ENCODE measurements at regions not wholly inside any gene's neighbourhood (a gene's known extent, or its start where the extent isn't known, plus 50 kb on each side); places are given as distances from the start of the nearest gene placed in this dataset.

DNA sequence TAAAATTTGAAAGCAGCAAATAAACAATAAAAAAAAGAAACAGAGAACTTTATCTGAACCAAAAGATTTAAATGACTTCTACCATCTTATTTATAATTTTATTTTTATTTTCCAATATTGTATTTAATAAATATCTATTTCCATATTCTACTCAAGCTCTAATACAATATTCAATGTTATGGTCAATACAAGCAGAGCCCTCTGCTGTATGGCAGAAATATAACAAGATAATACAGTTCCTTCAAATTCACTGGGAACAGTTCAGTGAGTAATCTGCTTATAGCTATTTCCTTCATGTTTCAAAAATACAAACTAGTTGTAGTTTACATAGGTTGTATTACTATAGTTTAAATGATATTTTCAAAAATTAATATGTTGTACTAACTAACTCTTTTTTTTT lies 332.7 kb downstream of the PRDM9 start:
- no peaks in the 10 kb centered on the region for H3K27me3 ChIP-seq (ENCODE audit: control insufficient read depth, insufficient read depth, low read length)
- TF ChIP-seq, protein P1, sequence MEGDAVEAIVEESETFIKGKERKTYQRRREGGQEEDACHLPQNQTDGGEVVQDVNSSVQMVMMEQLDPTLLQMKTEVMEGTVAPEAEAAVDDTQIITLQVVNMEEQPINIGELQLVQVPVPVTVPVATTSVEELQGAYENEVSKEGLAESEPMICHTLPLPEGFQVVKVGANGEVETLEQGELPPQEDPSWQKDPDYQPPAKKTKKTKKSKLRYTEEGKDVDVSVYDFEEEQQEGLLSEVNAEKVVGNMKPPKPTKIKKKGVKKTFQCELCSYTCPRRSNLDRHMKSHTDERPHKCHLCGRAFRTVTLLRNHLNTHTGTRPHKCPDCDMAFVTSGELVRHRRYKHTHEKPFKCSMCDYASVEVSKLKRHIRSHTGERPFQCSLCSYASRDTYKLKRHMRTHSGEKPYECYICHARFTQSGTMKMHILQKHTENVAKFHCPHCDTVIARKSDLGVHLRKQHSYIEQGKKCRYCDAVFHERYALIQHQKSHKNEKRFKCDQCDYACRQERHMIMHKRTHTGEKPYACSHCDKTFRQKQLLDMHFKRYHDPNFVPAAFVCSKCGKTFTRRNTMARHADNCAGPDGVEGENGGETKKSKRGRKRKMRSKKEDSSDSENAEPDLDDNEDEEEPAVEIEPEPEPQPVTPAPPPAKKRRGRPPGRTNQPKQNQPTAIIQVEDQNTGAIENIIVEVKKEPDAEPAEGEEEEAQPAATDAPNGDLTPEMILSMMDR (IDR thresholded peaks at IDR 0.05; ENCODE audit: insufficient read depth, low read depth, low read length): no peak
- DNase-seq (ENCODE audit: low read depth): no peak
- ChIA-PET POLR2A (no interaction called here), CTCF (no interaction called here)
- no peaks in the 10 kb centered on the region for H3K36me3 ChIP-seq (ENCODE audit: control insufficient read depth, insufficient read depth, low read length)
- no peak overlapping the region for H3K4me3 ChIP-seq (ENCODE audit: low read depth, low read length)

DNA sequence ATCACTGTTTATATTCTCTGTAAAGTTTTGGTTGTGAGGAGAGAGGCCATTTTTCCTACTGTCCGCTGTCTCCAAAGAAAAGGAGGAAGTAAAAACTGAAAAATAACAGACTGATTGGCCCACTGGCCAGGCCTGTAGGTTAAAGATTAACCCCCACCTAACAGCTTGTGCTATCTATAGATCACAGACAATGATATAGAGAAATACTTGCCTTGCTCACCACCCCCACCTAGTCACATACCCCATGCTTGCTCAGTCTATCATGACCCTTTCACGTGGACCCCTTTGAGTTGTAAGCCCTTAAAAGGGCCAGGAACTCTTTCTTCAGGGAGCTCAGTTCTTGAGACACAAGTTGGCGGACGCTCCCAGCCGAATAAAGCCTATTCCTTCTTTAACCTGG lies 357.4 kb downstream of the PRDM9 start:
- H3K4me3 ChIP-seq (ENCODE audit: low read depth, low read length): no peak overlapping the region
- TF ChIP-seq, protein P1 (IDR thresholded peaks at IDR 0.05; ENCODE audit: insufficient read depth, low read depth, low read length): no peak
- no peaks in the 10 kb centered on the region for H3K36me3 ChIP-seq (ENCODE audit: control insufficient read depth, insufficient read depth, low read length)
- CTCF ChIA-PET: interaction anchor here (0.6 to 1.6 kb wide), 2 partner anchors 32 to 162 kb away, joined by 5 read pairs; no protein-coding TSS in a partner anchor
- no peaks in the 10 kb centered on the region for H3K27me3 ChIP-seq (ENCODE audit: control insufficient read depth, insufficient read depth, low read length)
- no peak for DNase-seq (ENCODE audit: low read depth)
- POLR2A ChIA-PET: no interaction called here

DNA sequence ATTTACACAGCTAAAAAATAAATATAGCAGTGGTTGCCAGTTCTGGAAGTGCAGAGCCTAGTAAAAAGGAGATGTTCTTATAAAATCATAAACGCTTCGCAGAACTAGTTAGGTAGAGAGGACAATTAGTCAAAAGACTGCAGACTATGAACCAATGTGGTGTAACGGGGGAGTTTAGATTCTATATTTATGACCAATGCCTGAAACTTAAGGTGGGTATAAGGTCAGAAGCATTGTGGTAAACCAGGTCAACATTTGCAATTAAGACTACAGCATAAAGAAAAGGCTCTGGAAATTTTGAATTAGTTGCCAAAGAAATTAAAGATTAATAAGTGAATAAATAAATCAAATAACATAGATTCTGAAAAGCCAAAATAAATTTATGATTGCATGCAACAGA lies 370.4 kb downstream of the PRDM9 start:
- ChIA-PET CTCF (no interaction called here), POLR2A (no interaction called here)
- TF ChIP-seq, protein P1 (IDR thresholded peaks at IDR 0.05; ENCODE audit: insufficient read depth, low read depth, low read length): no peak
- DNase-seq (ENCODE audit: low read depth): no peak
- Histone ChIP-seq H3K36me3 (ENCODE audit: control insufficient read depth, insufficient read depth, low read length) (no peaks in the 10 kb centered on the region), H3K4me3 (ENCODE audit: low read depth, low read length) (no peak overlapping the region), H3K27me3 (ENCODE audit: control insufficient read depth, insufficient read depth, low read length) (no peaks in the 10 kb centered on the region)

DNA sequence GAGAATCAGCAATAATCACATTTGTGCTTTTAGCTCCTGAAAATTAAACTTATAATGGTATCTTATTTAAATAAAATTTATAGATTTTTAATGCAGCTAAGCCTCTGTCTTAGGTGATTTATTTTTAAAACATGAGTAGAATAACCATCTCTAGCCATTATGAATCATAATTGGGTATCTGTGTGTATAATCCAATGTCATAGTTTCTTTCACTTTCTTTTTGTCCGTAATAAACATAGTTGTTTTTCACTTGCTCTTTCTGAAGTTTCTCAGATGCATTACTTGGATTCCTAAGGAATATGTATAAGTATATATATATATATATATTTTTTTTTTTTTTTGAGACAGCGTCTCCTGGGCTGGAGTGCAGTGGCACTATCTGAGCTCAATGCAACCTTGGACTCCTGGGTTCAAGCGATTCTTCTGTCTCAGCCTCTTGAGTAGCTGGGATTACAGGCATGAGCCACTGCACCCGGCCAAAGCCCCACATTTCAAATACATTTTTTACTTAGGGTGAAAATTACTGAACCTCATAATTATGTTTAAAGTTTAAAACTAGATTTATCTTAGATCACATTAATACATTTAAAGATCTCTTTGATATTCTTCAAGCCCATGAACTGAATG lies 377.1 kb downstream of the PRDM9 start:
- TF ChIP-seq, protein P1 (IDR thresholded peaks at IDR 0.05; ENCODE audit: insufficient read depth, low read depth, low read length): no peak
- H3K4me3 ChIP-seq (ENCODE audit: low read depth, low read length): no peak overlapping the region
- no peak for DNase-seq (ENCODE audit: low read depth)

DNA sequence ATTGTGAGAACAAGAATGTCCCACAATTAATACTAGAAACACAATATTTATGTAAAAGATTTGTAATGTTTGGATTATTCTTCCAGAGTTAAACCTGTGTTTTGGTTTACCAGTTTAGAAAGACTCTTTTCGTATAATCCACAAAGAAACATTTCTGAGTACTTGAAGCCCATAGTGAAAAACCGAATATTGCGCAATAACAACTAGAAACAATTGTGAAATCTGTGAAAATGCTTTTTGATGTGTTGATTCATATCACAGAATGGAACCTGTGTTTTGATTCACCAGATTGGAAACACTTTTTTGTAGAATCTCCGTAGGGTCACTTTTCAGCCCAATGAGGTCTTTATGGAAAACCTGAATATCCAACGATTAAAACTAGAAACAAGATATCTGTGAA lies 386.2 kb downstream of the PRDM9 start:
- Histone ChIP-seq H3K36me3 (ENCODE audit: control insufficient read depth, insufficient read depth, low read length) (no peaks in the 10 kb centered on the region), H3K27me3 (ENCODE audit: control insufficient read depth, insufficient read depth, low read length) (no peaks in the 10 kb centered on the region), H3K4me3 (ENCODE audit: low read depth, low read length) (no peak overlapping the region)
- DNase-seq (ENCODE audit: low read depth): no peak
- TF ChIP-seq, protein P1 (IDR thresholded peaks at IDR 0.05; ENCODE audit: insufficient read depth, low read depth, low read length): no peak
- ChIA-PET POLR2A (no interaction called here), CTCF (no interaction called here)

More for the DNA sequence above, 377.1 kb downstream of the PRDM9 start:
- ChIA-PET CTCF (no interaction called here), POLR2A (no interaction called here)
- Histone ChIP-seq H3K36me3 (ENCODE audit: control insufficient read depth, insufficient read depth, low read length) (no peaks in the 10 kb centered on the region), H3K27me3 (ENCODE audit: control insufficient read depth, insufficient read depth, low read length) (no peaks in the 10 kb centered on the region)
